Glutamatergic neuron (in vitro differentiated cells): ENCODE measurements at regions not wholly inside any gene's neighbourhood (a gene's known extent, or its start where the extent isn't known, plus 50 kb on each side); places are given as distances from the start of the nearest gene placed in this dataset.

ENCODE experiments used
- DNase-seq: peaks from one replicate; pipeline ENCODE4 v3.0.0; 2022
- H3K27ac Mint-ChIP-seq: one replicate; pipeline ENCODE4 v1.8.0; 2020; ENCODE audit warnings: mild to moderate bottlenecking, mixed read lengths, inconsistent platforms; ENCODE audit not compliant: unreplicated experiment
- H3K27me3 Mint-ChIP-seq: one replicate; pipeline ENCODE4 v1.8.0; 2020; ENCODE audit warnings: mild to moderate bottlenecking, moderate library complexity, mixed read lengths, inconsistent platforms; ENCODE audit not compliant: unreplicated experiment
- H3K36me3 Mint-ChIP-seq: one replicate; pipeline ENCODE4 v1.8.0; 2020; ENCODE audit warnings: mild to moderate bottlenecking, mixed read lengths, inconsistent platforms; ENCODE audit not compliant: unreplicated experiment
- H3K4me1 Mint-ChIP-seq: one replicate; pipeline ENCODE4 v1.8.0; 2020; ENCODE audit warnings: mild to moderate bottlenecking, low read depth, mixed read lengths, inconsistent platforms; ENCODE audit not compliant: unreplicated experiment
- H3K4me3 Mint-ChIP-seq: one replicate; pipeline ENCODE4 v1.8.0; 2020; ENCODE audit warnings: mild to moderate bottlenecking, mixed read lengths, inconsistent platforms; ENCODE audit not compliant: unreplicated experiment
- H3K9me3 Mint-ChIP-seq: one replicate; pipeline ENCODE4 v1.8.0; 2020; ENCODE audit warnings: mild to moderate bottlenecking, moderate library complexity, mixed read lengths, inconsistent platforms; ENCODE audit not compliant: unreplicated experiment
- CTCF ChIP-seq: fragments of 200-600 bp; sonication (generic); IDR thresholded peaks from one replicate; pipeline ENCODE4 v1.5.0; 2021; ENCODE audit not compliant: partially characterized antibody, unreplicated experiment

- TF ChIP-seq CTCF, result no peak
- H3K4me1 Mint-ChIP-seq, result peaks cover 2% of the 10 kb centered on the region
- H3K27me3 Mint-ChIP-seq, result no peaks in the 10 kb centered on the region
- H3K9me3 Mint-ChIP-seq, result peaks cover 1% of the 10 kb centered on the region
- peaks cover 5% of the 10 kb centered on the region for H3K36me3 Mint-ChIP-seq
- H3K4me3 Mint-ChIP-seq, result no peak overlapping the region
- no peak overlapping the region for H3K27ac Mint-ChIP-seq
- no peak for DNase-seq
Measured at GRCh38 chr13:76741624-76742023, 144.6 kb downstream of the KCTD12 start.

- Mint-ChIP-seq H3K4me1 (peaks cover 2% of the 10 kb centered on the region), H3K36me3 (peaks cover 5% of the 10 kb centered on the region), H3K9me3 (peaks cover 1% of the 10 kb centered on the region), H3K27me3 (no peaks in the 10 kb centered on the region), H3K4me3 (no peak overlapping the region), H3K27ac (no peak overlapping the region)
- DNase-seq, result no peak
- TF ChIP-seq CTCF, result no peak
Measured at GRCh38 chr13:76741046-76741445, 145.2 kb downstream of the KCTD12 start.

- Mint-ChIP-seq H3K4me3 (no peak overlapping the region), H3K27ac (no peak overlapping the region), H3K27me3 (no peaks in the 10 kb centered on the region), H3K9me3 (peaks cover 1% of the 10 kb centered on the region), H3K4me1 (no peaks in the 10 kb centered on the region), H3K36me3 (peaks cover 5% of the 10 kb centered on the region)
- no peak for DNase-seq
- TF ChIP-seq CTCF, result no peak
Measured at GRCh38 chr13:76738616-76739015, 147.6 kb downstream of the KCTD12 start.

- Mint-ChIP-seq H3K4me3 (no peak overlapping the region), H3K27ac (no peak overlapping the region), H3K9me3 (peaks cover 1% of the 10 kb centered on the region), H3K4me1 (no peaks in the 10 kb centered on the region), H3K36me3 (peaks cover 5% of the 10 kb centered on the region), H3K27me3 (no peaks in the 10 kb centered on the region)
- no peak for DNase-seq
- no peak for TF ChIP-seq CTCF
Measured at GRCh38 chr13:76737526-76737925, 148.7 kb downstream of the KCTD12 start.

GRCh38 chr13:76735641-76736040 lies 150.6 kb downstream of the KCTD12 start:
- H3K27me3 Mint-ChIP-seq, result no peaks in the 10 kb centered on the region
- no peaks in the 10 kb centered on the region for H3K36me3 Mint-ChIP-seq
- TF ChIP-seq CTCF, result no peak
- DNase-seq, result no peak
- H3K9me3 Mint-ChIP-seq, result peaks cover 1% of the 10 kb centered on the region
- H3K4me3 Mint-ChIP-seq, result no peak overlapping the region
- H3K27ac Mint-ChIP-seq, result no peak overlapping the region
- no peaks in the 10 kb centered on the region for H3K4me1 Mint-ChIP-seq
